HG03039 (cell line): ENCODE measurements at regions not wholly inside any gene's neighbourhood (a gene's known extent, or its start where the extent isn't known, plus 50 kb on each side); places are given as distances from the start of the nearest gene placed in this dataset.

Experiments used
- ATAC-seq: cut with Tn5 transposase; IDR thresholded peaks from one replicate; pipeline ENCODE4 v1.9.1; 2021; ENCODE audit warnings: mild to moderate bottlenecking, moderate library complexity; ENCODE audit not compliant: unreplicated experiment

DNA sequence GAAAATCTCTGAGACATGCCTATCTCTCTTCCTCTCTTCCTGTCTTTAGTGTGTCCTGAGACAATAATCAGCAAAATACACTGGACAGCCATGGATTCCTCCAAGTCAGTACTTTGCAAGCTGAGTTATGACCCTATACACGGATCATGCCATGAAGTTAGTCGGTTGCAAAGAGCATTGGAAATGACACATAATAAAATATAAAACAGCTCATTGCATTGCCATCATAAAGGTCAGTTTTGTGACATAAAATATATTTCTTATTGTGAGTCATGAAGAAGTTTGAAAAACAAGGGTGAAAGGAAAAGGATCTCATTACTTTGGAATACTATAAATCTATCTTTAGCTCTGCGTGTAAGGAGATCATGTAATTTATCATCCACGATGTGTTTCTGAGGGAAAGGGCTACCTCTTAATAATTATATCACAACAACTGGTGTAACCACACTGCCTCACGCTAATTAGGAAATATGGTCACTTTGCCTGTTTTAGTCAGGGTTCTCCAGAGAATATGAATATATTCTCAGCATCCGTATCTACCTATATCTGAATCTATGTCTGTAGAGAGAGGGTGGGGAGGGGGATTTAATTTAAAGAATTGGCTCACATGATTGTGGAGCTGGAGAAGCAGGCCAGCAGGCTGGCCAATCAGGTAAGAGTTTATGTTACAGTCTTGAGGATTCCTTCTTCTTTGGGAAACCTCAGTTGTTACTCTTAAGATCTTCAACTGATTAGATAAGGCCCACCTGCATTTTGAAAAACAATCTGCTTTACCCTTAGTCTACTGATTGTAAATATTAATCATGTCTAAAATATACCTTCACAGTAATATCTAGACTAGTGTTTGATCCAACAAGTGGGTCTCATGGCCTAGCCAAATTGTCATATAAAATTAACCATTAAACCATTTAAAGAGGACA lies 198.8 kb downstream of the FAT3 start:
- ATAC-seq: no peak

DNA sequence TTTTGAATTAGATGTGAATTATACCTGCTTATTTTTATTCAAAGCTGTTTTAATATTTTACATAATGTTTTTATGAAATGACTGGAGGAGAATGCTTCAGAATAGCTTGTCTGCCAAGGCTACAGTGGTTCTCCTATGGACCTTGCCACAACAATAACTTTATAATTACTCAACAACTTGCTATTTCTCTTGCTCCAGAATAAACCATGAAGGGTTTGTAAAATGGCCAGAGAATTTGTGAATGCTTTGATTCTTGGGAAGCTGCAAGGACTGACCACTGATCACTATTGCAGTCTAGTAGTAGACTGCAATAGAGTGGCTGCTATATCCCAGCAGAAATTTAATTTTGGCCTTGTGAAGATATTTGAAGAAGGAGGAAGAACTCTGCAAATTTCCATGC lies 199.7 kb downstream of the FAT3 start:
- no peak for ATAC-seq

DNA sequence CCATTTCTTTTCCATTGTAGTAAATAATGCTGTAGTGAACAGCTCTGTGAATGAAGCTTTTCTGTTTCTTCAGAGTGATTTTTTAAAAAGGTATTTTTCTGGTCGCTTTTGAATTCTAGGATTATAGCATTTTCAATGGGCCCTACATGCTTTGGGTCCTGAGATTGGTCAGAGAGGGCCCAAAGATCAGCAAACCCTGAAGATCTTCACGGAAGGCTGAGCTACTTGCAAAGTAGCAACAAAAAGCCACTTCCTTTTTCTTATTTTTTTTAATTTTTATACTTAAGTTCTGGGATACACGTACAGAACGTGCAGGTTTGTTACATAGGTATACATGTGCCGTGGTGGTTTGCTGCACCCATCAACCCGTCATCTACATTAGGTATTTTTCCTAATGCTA lies 200.5 kb downstream of the FAT3 start:
- no peak for ATAC-seq

DNA sequence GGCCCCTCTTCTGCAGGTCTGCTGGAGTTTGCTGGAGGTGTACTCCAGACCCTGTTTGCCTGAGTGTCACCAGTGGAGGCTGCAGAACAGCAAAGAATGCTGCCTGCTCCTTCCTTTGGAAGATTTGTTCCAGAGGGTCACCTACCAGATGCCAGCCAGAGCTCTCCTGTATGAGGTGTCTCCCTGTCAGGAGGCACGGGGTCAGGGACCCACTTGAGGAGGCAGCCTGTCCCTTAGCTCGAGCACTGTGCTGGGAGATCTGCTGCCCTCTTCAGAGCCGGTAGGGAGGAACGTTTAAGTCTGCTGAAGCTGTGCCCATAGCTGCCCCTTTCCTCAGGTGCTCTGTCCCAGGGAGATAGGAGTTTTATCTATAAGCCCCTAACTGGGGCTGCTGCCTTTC lies 207.9 kb downstream of the FAT3 start:
- no peak for ATAC-seq

DNA sequence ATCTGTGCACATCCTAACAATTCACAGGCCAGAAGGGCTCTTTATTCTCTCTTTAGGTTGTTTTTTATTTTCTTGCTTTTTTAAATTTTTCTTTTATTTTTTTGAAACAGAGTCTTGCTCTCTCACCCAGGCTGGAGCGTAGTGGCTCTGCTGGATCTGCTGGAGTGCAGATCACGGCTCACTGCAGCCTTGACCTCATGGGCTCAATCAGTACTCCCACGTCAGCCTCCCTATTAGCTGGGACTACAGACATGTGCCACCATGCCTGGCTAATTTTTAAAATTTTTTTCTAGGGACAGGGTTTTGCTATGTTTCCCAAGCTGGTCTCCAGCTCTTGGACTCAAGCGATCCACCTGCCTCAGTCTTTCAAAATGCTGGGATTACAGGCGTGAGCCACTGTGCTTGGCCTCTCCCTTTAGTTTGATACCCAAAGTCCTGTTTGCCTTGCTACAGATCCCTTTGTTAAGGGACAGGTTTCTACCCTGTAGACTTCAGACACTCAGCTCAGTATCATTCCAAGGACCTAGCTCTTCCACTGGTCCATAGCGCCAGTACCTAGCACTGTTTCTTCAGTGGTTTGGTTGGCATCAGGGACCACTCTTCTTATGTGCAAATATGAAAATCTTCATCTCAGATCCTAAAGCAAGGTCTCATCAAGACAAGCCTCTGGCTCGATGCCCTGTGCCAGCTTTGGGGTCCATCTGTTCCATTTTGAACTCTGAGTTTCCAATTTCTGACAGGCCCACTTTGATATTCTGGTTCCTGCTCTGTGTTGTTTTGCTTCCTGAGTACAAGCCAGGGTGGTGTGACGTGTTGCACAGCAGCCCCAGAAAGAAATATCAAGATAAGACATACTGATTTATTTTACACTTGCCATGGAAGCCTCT lies 211.7 kb downstream of the FAT3 start:
- no peak for ATAC-seq

DNA sequence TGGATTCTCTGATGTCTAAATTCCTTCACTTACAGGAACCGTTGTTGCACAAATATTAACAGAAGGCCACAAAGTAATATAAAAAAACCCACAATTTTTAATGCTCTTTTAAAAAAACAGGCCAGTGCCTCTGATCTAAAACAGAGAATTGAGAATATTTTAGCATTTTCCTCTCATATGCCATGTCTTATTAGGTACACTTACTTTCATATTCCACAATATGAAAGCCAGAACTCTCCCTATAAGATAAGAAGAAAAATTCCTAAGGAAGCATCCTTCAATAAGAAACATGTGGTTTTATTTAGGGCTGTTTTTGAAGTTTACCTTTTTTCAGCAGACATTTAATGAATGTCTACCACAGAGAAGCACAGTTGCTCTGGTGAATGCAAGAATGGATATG lies 214.5 kb downstream of the FAT3 start:
- ATAC-seq: no peak

DNA sequence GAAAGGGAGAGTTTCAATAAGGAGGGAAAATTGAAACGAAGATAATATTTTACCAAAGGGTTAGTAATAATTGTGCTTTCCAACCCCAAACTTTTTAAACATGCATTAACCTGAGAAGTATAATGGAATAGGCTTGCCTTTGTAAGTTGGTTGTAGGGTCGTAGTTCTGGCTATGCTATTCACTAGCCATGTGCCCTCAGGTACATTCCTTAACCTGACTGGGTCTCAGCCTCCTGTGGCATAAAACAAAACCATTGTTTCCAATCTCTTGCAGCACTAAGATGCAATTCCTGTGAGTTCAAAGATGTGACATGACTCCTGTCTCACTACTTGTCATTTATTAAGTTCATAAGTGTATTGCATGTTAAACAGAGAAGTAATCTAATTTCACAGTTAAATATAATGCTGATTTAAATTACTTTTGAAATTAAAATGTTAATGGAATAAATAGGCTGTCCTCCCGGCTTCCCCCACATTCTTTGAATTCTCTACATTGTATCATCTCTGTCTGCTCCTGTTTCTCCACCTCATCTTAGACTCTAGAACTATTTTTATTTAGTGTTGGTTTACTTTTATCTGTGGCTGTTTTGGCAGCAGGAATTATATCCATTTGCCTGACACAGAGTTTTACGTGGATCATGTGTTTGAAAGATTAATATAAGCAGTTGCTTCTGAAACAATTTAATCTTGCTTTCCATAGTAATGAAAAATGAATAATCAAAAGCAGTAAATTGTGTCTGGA lies 216.3 kb downstream of the FAT3 start:
- ATAC-seq: no peak

DNA sequence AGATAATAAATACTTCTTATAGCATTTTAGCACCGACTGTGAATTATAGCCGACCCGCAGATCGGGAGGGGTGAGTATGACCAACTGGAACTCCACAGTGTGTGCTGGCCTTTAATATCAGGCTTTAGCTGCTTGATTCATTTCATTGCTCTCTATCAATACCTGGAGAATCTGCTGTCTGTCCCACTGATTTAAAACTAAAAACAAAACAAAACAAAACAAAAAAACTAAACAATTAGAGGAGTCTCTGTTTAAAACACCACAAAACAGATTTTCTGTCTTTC lies 216.8 kb downstream of the FAT3 start:
- ATAC-seq: no peak

DNA sequence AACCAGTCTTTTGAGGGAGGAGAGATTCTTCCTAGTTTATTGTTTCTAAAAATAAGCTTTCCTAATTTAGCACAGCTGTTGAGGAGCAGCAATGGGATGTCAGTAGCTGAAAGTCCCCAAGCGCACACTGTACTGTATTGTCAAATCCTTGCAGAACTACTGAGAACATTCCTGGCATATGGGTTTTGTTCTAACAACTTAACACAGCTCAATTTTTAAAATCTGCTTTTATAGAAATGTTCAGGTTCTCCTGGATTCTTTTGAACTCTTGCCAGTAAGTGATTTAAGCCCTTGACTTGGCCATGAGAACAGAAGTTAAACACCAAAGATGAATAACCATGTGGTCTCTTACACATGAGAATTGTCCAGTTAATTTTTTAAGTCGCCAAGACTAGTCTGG lies 218.6 kb downstream of the FAT3 start:
- ATAC-seq: no peak

DNA sequence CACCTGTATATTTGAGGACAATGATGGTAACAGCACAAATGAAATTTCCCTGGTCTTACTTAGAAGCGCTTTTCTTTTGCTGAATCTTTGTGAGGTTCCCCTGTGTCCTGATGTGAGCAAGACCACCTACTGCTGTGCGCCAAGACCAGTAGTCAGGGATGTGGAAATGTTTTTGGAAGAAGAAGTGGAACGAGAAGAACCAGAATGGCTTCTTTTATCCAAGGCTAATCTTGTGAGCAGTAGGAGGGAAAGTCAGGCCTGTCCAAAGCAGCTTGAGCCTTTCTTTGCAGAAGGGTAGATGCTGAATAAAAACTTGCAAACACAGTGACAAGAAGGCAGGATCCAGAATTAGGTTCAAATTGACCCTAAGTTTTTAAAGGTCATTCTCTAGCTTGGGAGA lies 223.0 kb downstream of the FAT3 start:
- no peak for ATAC-seq

DNA sequence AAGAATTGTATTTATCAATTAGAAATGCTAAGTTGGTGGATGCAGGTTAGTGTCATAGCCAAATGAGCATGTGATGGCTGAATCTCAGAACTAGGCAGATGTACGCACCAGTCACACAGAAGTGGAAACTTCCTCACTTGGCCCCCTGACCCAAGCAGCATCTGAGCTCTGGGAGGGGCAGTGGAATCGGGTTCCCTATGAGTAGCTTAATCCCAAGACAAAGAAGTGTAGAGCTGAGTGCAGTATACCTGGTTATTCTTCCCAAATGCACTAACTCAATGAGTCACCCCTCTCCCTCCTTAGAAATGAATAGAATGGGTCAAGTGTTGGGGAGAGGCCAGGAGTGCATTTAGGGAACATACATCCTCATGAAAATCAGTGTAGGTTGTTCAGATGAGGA lies 224.6 kb downstream of the FAT3 start:
- no peak for ATAC-seq

DNA sequence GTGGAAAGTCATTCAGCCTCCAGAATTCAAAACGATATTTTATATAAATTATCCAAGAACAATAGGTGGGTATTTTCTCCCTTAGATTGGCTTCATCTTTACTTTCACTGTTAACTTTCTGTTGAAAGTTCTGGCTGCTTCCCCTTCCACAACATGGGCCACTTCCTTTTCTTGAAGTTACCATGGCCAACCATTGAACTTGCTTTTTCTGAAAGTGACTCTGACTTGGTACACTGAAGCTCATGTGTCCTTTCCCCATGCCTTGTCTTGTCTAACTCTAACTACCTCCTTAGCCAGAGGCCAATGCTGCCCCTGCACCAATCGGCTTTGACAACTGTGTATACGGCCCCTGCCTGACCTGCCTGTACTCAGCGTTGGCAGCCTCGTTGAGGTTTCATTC lies 225.2 kb downstream of the FAT3 start:
- no peak for ATAC-seq

DNA sequence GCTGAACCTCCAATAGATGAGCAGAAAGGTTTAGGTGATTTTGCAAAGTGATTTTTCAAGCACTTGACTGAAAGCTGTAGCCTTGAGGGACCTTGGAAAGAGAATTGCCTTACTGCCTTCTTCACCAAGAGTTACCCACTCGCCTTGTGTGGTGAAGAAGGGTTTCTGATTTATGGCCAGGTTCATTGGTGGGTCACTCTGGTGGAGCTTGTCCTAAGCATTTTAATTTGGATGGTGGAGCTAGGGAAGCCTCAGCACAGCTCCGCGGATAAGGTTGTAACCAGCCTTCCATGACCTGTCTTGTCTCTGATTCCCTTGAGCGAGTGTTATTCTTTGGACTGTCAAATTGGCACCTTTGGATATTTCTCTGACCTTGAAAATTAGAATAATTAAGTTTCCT lies 226.4 kb downstream of the FAT3 start:
- ATAC-seq: no peak

DNA sequence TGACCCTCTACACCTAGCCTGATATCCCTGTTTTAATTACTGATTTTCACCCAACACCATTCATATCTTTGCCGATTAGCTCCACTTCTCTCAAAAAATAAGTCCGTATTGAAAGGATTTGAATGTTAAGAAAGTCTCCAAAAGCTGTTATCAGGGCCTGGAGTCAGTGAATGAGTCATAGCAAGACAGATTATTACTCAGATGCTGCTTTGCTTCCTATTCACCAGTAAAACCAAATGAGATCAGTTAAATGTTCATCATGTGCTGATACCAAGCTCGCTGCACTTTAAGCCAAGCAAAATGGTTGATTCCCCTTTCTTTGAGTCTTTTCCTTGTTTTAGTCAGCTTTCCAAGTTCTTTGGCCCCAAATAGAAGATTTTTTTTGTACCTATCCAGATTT lies 228.4 kb downstream of the FAT3 start:
- ATAC-seq: no peak

DNA sequence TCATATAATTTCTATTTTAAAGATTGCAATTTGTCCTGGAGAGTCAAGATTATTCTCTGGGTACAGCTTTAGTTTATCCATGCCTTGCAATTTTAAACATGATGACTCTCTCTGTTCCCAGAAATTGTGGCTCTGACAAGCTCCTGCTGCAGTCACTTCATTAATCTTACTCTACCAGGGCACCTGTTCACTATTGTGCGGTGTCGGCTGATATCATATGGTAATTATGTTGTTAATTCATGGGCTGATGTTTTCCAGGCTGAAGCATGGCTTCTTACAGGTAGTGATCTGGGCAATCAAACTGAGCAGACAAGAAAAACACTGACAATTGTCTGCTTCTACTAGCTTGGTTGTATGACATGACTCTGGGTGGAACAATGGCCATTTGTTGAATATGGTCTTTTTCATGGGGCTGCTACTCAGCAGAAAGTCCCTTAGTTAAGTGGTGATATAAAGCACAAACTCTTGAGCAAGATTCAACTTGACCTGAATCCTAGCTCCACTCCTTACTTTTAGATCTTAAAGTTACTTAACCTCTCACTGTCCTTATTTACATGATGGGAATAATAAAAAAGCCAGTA lies 230.7 kb downstream of the FAT3 start:
- ATAC-seq: no peak

DNA sequence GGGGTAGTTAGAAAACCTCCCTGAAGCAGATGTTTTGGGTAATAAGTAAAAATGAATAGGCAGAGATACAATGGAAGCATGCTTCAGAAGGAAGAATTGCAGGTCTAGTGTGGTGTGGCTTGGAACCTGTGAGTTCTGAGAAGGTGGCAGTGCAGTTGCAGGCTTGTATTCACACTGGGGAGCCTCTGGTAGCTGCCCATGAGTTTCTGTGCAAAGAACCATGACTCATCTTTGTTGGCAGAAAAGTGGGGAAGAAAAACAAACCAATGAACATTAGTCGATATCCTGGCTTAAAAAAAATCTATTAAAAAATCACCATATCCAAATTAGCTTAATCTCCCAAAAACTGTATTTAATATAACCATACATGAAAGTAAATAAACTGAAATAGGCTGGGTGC lies 232.6 kb downstream of the FAT3 start:
- no peak for ATAC-seq

DNA sequence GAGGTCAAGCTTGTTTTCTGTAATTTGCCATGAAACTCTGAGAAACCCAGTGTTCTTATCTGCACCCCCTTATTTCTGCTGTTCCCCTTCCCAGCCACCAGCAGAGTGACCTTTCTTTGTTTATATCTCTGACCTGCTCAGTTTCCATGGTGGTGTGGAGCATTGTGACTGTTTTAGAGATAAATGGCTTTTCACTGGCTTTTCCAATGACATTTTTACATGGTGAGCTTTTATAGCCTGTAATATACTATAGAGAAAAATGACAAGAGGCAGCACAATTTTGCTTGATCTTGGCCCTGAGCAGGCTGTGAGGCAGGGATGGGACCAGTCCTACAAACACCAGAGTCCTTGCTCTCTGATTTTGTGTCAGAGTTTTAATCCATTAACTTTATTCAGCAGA lies 233.9 kb downstream of the FAT3 start:
- no peak for ATAC-seq

DNA sequence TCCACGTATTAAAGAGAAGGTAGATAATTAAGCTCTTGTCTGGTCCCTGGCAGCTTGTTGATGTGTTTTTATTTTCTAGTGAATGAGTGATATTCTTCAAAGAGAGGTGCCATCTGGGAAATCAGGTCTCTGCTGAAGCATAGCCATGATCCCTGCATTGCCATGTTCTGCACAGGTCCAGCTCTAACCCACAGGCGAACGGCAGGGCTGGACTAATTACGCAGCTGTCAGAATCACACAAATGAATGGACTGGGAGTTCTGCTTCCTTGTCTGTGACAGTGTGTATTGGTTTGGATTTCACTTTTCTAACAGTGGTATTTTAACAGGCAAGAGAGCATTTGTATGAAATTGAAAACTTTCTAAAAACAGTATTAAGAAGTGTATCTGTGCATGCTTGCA lies 235.6 kb downstream of the FAT3 start:
- ATAC-seq: no peak

DNA sequence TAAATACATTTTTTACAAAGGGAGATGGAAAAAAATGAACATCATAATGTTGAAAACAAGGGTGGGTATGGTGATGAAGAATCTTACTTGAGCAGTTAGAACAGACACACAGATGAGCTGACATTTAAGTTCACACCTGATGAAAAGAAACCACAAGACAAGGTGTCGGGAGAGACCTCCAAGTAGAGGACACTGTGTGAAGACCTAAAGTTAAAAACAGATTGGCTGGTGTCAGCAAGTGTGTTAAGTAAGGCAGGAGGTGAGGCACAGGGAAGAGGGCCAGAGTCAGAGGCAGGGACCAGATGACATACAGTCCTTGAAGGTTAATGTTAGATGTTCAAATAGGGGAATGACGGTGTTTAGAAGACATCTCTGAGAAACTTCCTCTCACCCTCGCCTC lies 236.8 kb downstream of the FAT3 start:
- ATAC-seq: no peak

DNA sequence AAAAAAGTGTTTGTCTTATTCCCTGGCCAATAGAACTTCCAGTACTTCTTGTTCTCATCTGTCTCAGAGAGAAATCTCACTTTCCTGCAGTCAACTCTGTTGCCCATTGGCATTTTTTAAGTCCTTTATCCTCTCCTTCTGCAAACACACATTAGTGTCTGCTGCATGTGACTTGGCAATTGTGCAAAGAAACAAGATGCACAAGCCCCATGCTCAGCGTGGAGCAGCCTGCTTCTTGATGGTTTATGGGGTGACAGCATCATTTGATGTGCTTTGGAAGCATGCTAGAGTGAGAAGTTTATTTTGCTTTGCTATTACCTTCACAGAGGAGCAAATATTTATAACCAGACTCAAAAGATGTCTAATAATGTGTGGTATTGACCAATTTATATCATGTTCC lies 238.2 kb downstream of the FAT3 start:
- ATAC-seq: no peak

DNA sequence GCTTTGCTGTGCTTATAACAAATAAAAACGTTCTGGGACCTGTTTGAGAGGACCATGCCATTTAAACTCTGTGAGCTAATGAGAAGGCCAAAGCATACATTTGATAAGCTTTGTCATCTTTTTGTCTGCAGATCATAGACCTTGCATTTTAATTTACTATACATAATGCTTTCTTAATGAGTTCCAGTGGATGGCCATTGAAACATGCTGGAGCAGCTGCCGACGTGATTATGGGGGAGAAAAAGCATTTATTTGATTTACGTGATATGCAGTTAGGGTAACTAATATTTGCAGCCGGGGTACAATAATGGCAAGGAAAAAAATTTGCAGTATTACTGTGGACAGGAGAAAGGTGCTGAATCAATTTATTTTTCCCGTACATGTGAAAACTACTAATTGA lies 240.2 kb downstream of the FAT3 start:
- no peak for ATAC-seq
